AG04449 (cell line): ENCODE measurements at regions not wholly inside any gene's neighbourhood (a gene's known extent, or its start where the extent isn't known, plus 50 kb on each side); places are given as distances from the start of the nearest gene placed in this dataset.

ENCODE experiments used
- CTCF ChIA-PET: fragments of 350-600 bp; formaldehyde crosslinking; extraction: SDS; loops from one replicate; lab custom pipeline; 2021; ENCODE audit warnings: antibody characterized with exemption; lab: Yijun Ruan, JAX
- POLR2A ChIA-PET: fragments of 400-600, 350-600 bp; formaldehyde crosslinking; extraction: SDS; loops from one replicate; lab custom pipeline; 2020; ENCODE audit warnings: antibody characterized with exemption, inconsistent platforms; lab: Yijun Ruan, JAX
- DNase-seq: peaks from one replicate; pipeline ENCODE4 v3.0.0-alpha.2; 2010; ENCODE audit warnings: low read depth, low spot score
- H3K4me3 ChIP-seq: 2 replicates; pipeline ENCODE4 v1.5.1; 2011; ENCODE audit warnings: low read depth, mild to moderate bottlenecking, control low read depth, low read length
- TF ChIP-seq, protein P1 (sequence below): IDR thresholded peaks from one replicate; pipeline ENCODE4 v1.5.1; 2011; ENCODE audit warnings: mild to moderate bottlenecking, moderate library complexity, low read length, control low read depth, inconsistent platforms; ENCODE audit not compliant: insufficient read depth; ENCODE audit errors: missing control alignments

DNA sequence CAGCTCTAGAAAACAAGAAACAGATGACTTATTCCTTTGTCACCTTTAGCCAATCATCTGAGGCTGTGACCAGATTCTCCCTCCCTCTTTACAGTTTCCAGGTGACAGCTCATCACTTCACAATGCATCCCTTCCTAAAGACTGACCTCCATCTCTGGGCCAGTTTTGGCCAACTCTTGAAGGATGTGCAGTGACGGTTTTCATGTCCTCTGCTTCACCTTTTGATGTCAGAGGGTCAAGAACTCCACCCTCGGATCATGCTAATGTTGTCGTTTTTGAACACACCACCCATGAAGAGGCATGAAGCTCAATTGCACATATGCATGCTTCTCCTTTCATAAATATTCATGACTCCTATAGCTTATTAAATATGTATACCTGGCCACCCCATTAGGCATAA is 161.2 kb upstream of the SYNPR start:
- POLR2A ChIA-PET: no interaction called here
- TF ChIP-seq, protein P1, sequence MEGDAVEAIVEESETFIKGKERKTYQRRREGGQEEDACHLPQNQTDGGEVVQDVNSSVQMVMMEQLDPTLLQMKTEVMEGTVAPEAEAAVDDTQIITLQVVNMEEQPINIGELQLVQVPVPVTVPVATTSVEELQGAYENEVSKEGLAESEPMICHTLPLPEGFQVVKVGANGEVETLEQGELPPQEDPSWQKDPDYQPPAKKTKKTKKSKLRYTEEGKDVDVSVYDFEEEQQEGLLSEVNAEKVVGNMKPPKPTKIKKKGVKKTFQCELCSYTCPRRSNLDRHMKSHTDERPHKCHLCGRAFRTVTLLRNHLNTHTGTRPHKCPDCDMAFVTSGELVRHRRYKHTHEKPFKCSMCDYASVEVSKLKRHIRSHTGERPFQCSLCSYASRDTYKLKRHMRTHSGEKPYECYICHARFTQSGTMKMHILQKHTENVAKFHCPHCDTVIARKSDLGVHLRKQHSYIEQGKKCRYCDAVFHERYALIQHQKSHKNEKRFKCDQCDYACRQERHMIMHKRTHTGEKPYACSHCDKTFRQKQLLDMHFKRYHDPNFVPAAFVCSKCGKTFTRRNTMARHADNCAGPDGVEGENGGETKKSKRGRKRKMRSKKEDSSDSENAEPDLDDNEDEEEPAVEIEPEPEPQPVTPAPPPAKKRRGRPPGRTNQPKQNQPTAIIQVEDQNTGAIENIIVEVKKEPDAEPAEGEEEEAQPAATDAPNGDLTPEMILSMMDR: no peak

DNA sequence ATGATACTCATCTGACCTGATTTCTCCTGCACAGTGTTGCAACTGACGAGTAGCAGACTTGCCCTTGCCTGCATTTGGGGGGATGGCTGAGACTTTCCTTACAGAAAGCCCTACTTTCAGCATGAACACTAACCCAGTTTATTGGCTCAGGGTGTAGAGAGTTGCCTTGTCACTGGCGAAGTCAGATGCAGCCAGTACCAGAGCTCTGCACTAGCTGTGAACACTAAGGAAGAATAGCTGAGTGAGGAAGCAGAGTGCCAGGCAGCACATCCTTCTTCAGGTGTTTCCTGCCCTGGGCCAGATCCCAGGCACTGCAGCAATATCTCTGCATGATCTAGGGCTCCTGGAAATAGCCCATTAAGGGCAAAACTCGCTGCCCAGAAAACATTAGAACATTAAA is 154.0 kb upstream of the SYNPR start:
- DNase-seq: no peak
- POLR2A ChIA-PET: no interaction called here
- no peak overlapping the region for H3K4me3 ChIP-seq
- TF ChIP-seq, protein P1: no peak
- CTCF ChIA-PET: no interaction called here

More for the DNA sequence above, 161.2 kb upstream of the SYNPR start:
- DNase-seq: no peak
- H3K4me3 ChIP-seq: no peak overlapping the region
- CTCF ChIA-PET: no interaction called here

DNA sequence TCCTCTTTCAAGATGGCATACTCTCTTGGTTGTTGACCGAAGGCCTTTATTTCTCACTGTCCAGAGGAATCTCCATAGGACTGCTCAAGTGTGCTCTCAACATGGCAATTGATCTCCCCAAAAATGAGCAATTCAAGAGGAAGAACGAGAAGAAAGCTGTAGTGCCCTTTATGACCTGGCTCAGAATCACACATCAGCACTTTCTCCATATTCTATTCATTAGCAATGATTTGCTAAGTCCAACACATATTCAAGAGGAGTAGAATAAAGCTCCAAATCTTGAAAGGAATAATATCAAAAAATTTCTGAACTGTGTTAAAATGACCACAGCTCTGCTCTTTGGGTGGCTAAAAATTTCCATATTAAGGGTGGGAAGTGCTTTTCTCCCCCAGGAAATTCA is 151.6 kb upstream of the SYNPR start:
- TF ChIP-seq, protein P1: no peak
- CTCF ChIA-PET: no interaction called here
- H3K4me3 ChIP-seq: no peak overlapping the region
- DNase-seq: no peak
- POLR2A ChIA-PET: no interaction called here

DNA sequence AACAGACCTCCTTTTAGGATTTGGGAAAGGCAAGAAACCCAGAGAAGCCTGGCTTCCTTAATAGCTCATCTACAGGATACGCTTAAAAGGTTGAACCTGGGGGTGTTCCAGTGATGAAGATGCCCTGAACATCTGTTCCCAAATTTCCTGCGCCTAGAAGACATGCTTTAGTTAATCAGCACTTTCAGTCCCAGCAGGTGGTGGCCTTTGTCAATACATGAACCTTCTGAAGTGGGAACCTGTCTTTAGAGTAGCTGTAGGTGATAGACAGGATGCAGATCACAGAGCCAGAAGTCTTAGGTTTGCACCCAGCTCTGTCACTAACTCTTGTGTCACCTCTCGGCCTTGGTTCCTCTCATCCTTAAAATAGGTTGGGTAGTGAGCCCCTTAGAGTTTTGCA is 149.7 kb upstream of the SYNPR start:
- DNase-seq: no peak
- POLR2A ChIA-PET: no interaction called here
- TF ChIP-seq, protein P1: no peak
- CTCF ChIA-PET: no interaction called here
- no peak overlapping the region for H3K4me3 ChIP-seq

DNA sequence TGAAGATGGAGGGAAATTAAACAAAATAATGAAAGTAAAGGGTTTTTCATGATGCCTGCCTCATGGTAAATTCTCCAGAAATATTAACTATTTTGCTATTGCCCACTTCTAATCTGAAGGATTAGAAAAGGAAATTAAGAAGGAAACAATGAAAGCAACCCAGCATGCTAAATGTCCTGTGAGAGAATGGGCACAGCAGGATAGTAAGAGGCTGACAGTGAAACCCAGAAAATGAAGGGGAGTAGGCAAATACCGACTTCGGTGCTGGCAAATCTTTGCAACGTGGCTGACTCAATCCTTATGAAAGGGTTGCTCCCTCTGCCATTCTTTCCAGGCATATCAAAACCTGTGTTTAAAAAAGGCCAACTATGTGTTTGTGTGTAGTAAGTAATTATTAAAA is 147.5 kb upstream of the SYNPR start:
- no peak for DNase-seq
- POLR2A ChIA-PET: no interaction called here
- CTCF ChIA-PET: no interaction called here
- TF ChIP-seq, protein P1: no peak
- no peak overlapping the region for H3K4me3 ChIP-seq

DNA sequence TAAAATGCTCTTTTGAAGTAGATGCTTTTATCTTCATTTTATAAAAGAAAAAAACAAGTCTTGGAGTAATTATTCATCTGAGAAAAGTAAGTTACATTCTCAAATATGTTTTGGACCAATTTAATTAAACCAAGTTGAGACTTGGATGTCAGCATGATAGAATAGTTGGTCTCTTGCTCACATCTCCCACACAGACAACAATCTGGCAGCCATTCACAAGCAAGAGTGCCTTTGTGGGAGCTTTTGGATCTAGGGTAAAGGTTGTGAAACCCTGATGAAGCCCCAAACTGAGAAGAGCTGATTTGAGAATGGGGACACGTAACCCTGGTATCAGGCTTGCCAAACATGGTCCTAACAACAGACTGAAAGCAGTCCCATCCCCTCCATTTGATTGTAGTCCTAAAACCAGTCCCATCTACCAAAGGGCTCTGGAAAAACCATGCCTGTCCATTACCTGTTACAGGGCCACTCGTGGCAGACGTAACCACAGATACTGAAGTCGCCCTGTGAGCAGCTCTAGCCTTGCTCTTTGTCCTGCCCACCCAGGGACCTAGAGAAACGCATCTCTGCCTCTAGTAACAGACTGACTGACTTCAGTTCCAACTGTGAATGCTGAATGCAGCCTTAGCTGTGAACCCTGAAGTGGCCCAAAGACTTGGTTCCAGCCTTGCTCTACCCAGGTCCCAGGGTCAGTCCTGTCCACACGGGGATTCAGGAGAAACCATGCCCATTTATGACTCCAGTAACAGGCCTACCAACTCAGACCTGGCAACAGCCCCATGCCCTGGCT is 145.5 kb upstream of the SYNPR start:
- ChIA-PET CTCF (no interaction called here), POLR2A (no interaction called here)
- H3K4me3 ChIP-seq: no peak overlapping the region
- no peak for DNase-seq
- TF ChIP-seq, protein P1: no peak
